ENCODE measurements at regions not wholly inside any gene's neighbourhood (a gene's known extent, or its start where the extent isn't known, plus 50 kb on each side); places are given as distances from the start of the nearest gene placed in this dataset.

GRCh38 chr9:95645992-95646391 lies 129.2 kb upstream of the PTCH1 start:
- TF ChIP-seq, protein P1, sequence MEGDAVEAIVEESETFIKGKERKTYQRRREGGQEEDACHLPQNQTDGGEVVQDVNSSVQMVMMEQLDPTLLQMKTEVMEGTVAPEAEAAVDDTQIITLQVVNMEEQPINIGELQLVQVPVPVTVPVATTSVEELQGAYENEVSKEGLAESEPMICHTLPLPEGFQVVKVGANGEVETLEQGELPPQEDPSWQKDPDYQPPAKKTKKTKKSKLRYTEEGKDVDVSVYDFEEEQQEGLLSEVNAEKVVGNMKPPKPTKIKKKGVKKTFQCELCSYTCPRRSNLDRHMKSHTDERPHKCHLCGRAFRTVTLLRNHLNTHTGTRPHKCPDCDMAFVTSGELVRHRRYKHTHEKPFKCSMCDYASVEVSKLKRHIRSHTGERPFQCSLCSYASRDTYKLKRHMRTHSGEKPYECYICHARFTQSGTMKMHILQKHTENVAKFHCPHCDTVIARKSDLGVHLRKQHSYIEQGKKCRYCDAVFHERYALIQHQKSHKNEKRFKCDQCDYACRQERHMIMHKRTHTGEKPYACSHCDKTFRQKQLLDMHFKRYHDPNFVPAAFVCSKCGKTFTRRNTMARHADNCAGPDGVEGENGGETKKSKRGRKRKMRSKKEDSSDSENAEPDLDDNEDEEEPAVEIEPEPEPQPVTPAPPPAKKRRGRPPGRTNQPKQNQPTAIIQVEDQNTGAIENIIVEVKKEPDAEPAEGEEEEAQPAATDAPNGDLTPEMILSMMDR (IDR thresholded peaks at IDR 0.05), result no peak
- no peak for TF ChIP-seq POLR2A (IDR thresholded peaks at IDR 0.05)
